Spleen (tissue), 7 donors: ENCODE measurements at regions not wholly inside any gene's neighbourhood (a gene's known extent, or its start where the extent isn't known, plus 50 kb on each side); places are given as distances from the start of the nearest gene placed in this dataset.
"Not testable (repeated sequence)": the region's sequence is repeated elsewhere in the genome, so short reads cannot be mapped to it uniquely, and the experiment has no call there.

Experiments used
- CTCF ChIP-seq, 11 experiments: fragments of 200-600 bp in 7 of 11; fragments of 450-650 bp in 4 of 11; sonication (generic) in 4 of 11; IDR thresholded peaks in 8 of 11; conservative IDR thresholded peaks in 3 of 11; 1 replicate in 7 of 11; 2 replicates in 4 of 11; pipeline versions ENCODE4 v1.4.0 to v1.8.0; 2016 to 2021; ENCODE audit warnings: antibody characterized with exemption in 11 of 11, inconsistent platforms in 4 of 11, mild to moderate bottlenecking in 1 of 11
- POLR2A ChIP-seq, 3 donors: fragments of 450-650 bp; IDR thresholded peaks; one replicate each; pipeline ENCODE4 v1.5.1; 2017; ENCODE audit warnings: antibody characterized with exemption in 3 of 3, mild to moderate bottlenecking in 1 of 3
- POLR2AphosphoS5 ChIP-seq, 3 donors: sonication (generic); formaldehyde crosslinking; IDR thresholded peaks; one replicate each; pipeline ENCODE4 v1.5.1; 2017; ENCODE audit warnings: antibody characterized with exemption in 3 of 3
- donor health status: DM: no; HTN: no; CAD: no; lungs with moderate emphysema.
- donor health status: DM: no; HTN: no; CAD: no.
- donor health status: DM: no; HTN: no; CAD: no.

GRCh38 chr5:87145853-87146252 lies 121.8 kb upstream of the RASA1 start:
- not testable (repeated sequence) for TF ChIP-seq CTCF (IDR thresholded peaks at IDR 0.05 in 8 of 11, conservative IDR thresholded peaks at IDR 0.05 in 3 of 11); POLR2AphosphoS5 (IDR thresholded peaks at IDR 0.05); POLR2A (IDR thresholded peaks at IDR 0.05)
